BJ (cell line): ENCODE measurements at regions not wholly inside any gene's neighbourhood (a gene's known extent, or its start where the extent isn't known, plus 50 kb on each side); places are given as distances from the start of the nearest gene placed in this dataset.

Experiments used
- CTCF ChIA-PET: fragments of 350-600 bp; formaldehyde crosslinking; extraction: SDS; loops from one replicate; lab custom pipeline; 2021; ENCODE audit warnings: antibody characterized with exemption, inconsistent platforms; lab: Yijun Ruan, JAX
- POLR2A ChIA-PET: fragments of 300-600 bp; sonication (Branson Sonifier 250); formaldehyde crosslinking; extraction: SDS; loops from one replicate; lab custom pipeline; 2021; ENCODE audit warnings: antibody characterized with exemption; lab: Charles Lee
- DNase-seq: peaks from one replicate; pipeline ENCODE4 v3.0.0-alpha.2; 2011; ENCODE audit warnings: low read depth
- H3K27me3 ChIP-seq: 2 replicates; pipeline ENCODE4 v1.6.0; 2011; ENCODE audit warnings: low read length; ENCODE audit not compliant: control insufficient read depth, insufficient read depth
- H3K36me3 ChIP-seq: 2 replicates; pipeline ENCODE4 v1.5.1; 2011; ENCODE audit warnings: low read length; ENCODE audit not compliant: control insufficient read depth, insufficient read depth
- H3K4me3 ChIP-seq: 2 replicates; pipeline ENCODE4 v1.5.1; 2011; ENCODE audit warnings: low read depth, mild to moderate bottlenecking, control low read depth, low read length
- TF ChIP-seq, protein P1 (sequence below): IDR thresholded peaks from 2 replicates; pipeline ENCODE4 v1.5.1; 2011; ENCODE audit warnings: low read depth, mild to moderate bottlenecking, control low read depth, inconsistent platforms, low read length, moderate library complexity; ENCODE audit not compliant: insufficient read depth

DNA sequence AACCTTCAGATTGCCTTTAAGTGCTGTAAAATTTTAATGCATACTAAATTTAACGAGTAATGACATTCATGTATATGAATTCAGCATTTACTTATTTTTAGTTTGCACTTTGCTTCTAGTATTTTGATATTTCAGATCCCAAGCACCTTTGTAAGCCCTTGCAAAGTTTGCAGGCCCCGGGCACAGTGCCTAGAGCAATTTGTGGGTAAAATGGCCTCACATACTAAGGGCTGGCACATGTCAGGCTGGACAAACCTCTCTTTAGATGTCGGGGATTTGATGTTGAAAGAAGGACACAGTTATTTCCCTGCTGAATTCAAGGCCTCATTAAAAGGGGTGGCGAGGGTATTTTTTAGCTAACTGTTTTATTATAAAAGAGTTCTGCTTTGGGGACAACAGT, 270.3 kb upstream of the HABP2 start:
- no peak overlapping the region for H3K4me3 ChIP-seq
- ChIA-PET CTCF (no interaction called here), POLR2A (no interaction called here)
- TF ChIP-seq, protein P1, sequence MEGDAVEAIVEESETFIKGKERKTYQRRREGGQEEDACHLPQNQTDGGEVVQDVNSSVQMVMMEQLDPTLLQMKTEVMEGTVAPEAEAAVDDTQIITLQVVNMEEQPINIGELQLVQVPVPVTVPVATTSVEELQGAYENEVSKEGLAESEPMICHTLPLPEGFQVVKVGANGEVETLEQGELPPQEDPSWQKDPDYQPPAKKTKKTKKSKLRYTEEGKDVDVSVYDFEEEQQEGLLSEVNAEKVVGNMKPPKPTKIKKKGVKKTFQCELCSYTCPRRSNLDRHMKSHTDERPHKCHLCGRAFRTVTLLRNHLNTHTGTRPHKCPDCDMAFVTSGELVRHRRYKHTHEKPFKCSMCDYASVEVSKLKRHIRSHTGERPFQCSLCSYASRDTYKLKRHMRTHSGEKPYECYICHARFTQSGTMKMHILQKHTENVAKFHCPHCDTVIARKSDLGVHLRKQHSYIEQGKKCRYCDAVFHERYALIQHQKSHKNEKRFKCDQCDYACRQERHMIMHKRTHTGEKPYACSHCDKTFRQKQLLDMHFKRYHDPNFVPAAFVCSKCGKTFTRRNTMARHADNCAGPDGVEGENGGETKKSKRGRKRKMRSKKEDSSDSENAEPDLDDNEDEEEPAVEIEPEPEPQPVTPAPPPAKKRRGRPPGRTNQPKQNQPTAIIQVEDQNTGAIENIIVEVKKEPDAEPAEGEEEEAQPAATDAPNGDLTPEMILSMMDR = no peak
- DNase-seq = no peak
- H3K36me3 ChIP-seq = no peaks in the 10 kb centered on the region
- no peaks in the 10 kb centered on the region for H3K27me3 ChIP-seq

DNA sequence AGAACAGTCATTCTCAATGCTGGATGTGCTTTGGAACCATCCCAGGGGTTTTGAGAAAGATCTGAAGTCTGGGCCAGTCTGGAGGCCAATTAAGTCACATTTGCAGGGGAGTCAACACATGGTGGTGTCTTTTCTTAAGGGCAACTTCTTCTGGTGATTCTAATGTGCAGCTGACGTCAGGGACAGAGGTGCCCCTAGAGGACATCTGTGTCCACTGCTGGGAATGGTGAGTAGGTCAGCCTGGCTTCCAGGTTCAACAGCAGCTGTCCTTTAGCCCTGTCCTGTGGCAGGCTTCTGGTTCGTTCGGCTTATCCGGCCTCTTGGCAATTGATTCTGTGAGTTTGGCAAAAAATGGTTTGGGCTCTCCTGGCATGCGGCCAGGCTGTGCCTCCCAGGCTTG, 269.7 kb upstream of the HABP2 start:
- DNase-seq = no peak
- H3K4me3 ChIP-seq = no peak overlapping the region
- TF ChIP-seq, protein P1 = no peak
- ChIA-PET CTCF (no interaction called here), POLR2A (no interaction called here)
- no peaks in the 10 kb centered on the region for H3K27me3 ChIP-seq
- no peaks in the 10 kb centered on the region for H3K36me3 ChIP-seq

DNA sequence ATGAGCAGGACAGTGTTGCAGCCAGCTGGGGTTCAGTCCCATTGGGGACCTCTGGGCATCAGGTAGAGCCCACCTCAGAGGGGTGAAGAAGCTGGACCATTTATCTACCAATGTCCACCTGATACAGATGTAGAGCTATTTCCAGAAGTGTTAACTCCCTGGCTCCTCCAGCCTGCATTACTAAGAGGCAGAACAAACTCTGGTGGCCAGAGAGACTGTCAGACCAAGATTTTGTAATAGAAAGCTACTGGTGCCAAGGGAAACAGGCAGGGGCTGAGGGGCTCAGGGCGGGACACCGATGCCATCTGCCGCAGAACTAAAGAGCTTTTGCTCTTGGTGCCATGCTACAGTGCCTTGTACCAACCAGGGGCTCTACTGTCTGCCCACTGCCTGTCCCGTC, 268.2 kb upstream of the HABP2 start:
- Histone ChIP-seq H3K36me3 (no peaks in the 10 kb centered on the region), H3K4me3 (no peak overlapping the region), H3K27me3 (no peaks in the 10 kb centered on the region)
- TF ChIP-seq, protein P1 = no peak
- ChIA-PET POLR2A (no interaction called here), CTCF (no interaction called here)
- DNase-seq = no peak

DNA sequence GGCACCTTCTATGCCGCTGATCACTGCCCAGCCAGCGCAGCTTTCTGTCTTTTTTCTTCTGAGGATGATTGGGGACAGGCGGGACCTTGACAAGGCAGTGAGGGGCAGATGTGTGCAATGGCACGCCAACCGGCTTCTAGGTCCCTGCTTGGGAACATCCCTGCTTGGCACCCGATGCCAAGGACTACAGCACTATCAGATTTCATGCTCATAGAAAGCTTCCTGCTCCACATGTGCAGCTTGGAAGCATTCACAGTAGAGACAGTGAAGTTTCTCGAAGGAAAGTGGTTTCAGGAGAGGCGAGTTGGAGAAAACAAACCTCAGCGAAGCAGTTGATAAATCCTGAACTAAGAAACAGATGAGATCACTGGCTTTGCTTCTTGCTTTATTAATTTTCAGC, 267.5 kb upstream of the HABP2 start:
- no peak overlapping the region for H3K4me3 ChIP-seq
- TF ChIP-seq, protein P1 = no peak
- CTCF ChIA-PET = interaction anchor here (0.7 kb wide), 1 partner anchor 11 kb away, joined by 3 read pairs; no protein-coding TSS in a partner anchor
- H3K27me3 ChIP-seq = no peaks in the 10 kb centered on the region
- POLR2A ChIA-PET = no interaction called here
- DNase-seq = no peak
- no peaks in the 10 kb centered on the region for H3K36me3 ChIP-seq

DNA sequence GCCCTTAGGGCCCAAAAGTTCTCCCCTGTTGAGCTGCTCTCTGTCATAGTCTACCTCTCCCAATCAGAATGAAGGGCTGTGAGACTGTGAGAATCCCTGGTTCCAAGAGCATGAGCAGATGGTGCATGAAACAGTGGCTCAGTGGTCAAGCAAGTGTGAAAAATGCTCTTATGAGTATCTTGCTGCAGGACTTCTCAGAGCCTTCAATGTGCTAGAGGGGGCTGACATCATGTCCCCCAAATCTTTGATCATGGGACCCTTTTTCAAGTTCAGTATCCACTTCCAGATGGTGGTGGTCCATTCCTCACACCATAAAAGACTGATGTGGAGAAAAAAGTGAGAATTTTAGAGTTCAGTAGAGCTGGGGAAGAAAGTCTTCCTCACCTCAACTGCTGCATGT, 265.3 kb upstream of the HABP2 start:
- POLR2A ChIA-PET = no interaction called here
- CTCF ChIA-PET = no interaction called here

More for the DNA sequence above, 265.3 kb upstream of the HABP2 start:
- no peaks in the 10 kb centered on the region for H3K27me3 ChIP-seq
- DNase-seq = no peak
- H3K36me3 ChIP-seq = no peaks in the 10 kb centered on the region
- TF ChIP-seq, protein P1 = no peak
- H3K4me3 ChIP-seq = no peak overlapping the region
